Retinal pigment epithelial cell (primary cell): ENCODE measurements at regions not wholly inside any gene's neighbourhood (a gene's known extent, or its start where the extent isn't known, plus 50 kb on each side); places are given as distances from the start of the nearest gene placed in this dataset.

Source experiments
- DNase-seq: peaks from one replicate; pipeline ENCODE4 v3.0.0-alpha.2; 2010; ENCODE audit warnings: low read depth
- H3K4me3 ChIP-seq: 2 replicates; pipeline ENCODE4 v1.5.1; 2011; ENCODE audit warnings: mild to moderate bottlenecking, low read length, control low read depth, moderate library complexity
- CTCF ChIP-seq: conservative IDR thresholded peaks from 2 replicates; pipeline ENCODE4 v1.5.1; 2011; ENCODE audit warnings: low read depth, low read length, control low read depth, inconsistent platforms

- no peak overlapping the region for H3K4me3 ChIP-seq
- no peak for DNase-seq
- TF ChIP-seq CTCF, result no peak
Measured at GRCh38 chr13:91099877-91100276, 247.6 kb upstream of the MIR17HG start.

- no peak overlapping the region for H3K4me3 ChIP-seq
- no peak for DNase-seq
- no peak for TF ChIP-seq CTCF
Measured at GRCh38 chr13:91100944-91101343, 246.5 kb upstream of the MIR17HG start.

GRCh38 chr13:91101381-91101780 is 246.1 kb upstream of the MIR17HG start:
- DNase-seq, result no peak
- TF ChIP-seq CTCF, result no peak
- H3K4me3 ChIP-seq, result no peak overlapping the region

- no peak for TF ChIP-seq CTCF
- H3K4me3 ChIP-seq, result no peak overlapping the region
- no peak for DNase-seq
Measured at GRCh38 chr13:91105270-91105669, 242.2 kb upstream of the MIR17HG start.

- DNase-seq, result no peak
- H3K4me3 ChIP-seq, result no peak overlapping the region
- no peak for TF ChIP-seq CTCF
Measured at GRCh38 chr13:91106565-91106964, 240.9 kb upstream of the MIR17HG start.

GRCh38 chr13:91108315-91108714 is 239.2 kb upstream of the MIR17HG start:
- no peak for DNase-seq
- no peak for TF ChIP-seq CTCF
- H3K4me3 ChIP-seq, result no peak overlapping the region

GRCh38 chr13:91111476-91112200 is 235.8 kb upstream of the MIR17HG start:
- no peak overlapping the region for H3K4me3 ChIP-seq
- no peak for TF ChIP-seq CTCF
- no peak for DNase-seq
